ENCODE measurements at regions not wholly inside any gene's neighbourhood (a gene's known extent, or its start where the extent isn't known, plus 50 kb on each side); places are given as distances from the start of the nearest gene placed in this dataset.

DNA sequence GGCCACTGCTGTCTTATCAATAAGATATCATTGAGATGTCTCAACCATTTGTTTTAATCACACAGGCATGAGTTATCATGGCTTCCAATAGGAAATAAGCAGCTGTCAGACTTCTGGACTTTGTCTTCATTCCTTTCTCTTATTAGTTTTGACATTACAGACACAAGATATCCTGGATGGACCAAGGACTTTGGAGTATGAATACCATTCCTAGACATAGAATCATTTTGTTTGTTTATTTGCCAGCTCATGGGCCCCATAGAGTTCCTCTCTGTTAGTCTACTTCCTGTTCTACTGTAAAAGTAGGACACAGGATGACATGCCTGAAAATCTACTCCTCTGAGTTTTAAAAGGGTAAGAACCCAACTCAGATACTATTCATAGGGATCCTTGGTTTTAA is 77.7 kb upstream of the KCNJ16 start:
- TF ChIP-seq, protein P1, sequence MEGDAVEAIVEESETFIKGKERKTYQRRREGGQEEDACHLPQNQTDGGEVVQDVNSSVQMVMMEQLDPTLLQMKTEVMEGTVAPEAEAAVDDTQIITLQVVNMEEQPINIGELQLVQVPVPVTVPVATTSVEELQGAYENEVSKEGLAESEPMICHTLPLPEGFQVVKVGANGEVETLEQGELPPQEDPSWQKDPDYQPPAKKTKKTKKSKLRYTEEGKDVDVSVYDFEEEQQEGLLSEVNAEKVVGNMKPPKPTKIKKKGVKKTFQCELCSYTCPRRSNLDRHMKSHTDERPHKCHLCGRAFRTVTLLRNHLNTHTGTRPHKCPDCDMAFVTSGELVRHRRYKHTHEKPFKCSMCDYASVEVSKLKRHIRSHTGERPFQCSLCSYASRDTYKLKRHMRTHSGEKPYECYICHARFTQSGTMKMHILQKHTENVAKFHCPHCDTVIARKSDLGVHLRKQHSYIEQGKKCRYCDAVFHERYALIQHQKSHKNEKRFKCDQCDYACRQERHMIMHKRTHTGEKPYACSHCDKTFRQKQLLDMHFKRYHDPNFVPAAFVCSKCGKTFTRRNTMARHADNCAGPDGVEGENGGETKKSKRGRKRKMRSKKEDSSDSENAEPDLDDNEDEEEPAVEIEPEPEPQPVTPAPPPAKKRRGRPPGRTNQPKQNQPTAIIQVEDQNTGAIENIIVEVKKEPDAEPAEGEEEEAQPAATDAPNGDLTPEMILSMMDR (conservative IDR thresholded peaks at IDR 0.05; ENCODE audit: low read depth, low read length): no peak
- DNase-seq (ENCODE audit: low read depth): no peak
- H3K4me3 ChIP-seq (ENCODE audit: low read length): no peak overlapping the region

DNA sequence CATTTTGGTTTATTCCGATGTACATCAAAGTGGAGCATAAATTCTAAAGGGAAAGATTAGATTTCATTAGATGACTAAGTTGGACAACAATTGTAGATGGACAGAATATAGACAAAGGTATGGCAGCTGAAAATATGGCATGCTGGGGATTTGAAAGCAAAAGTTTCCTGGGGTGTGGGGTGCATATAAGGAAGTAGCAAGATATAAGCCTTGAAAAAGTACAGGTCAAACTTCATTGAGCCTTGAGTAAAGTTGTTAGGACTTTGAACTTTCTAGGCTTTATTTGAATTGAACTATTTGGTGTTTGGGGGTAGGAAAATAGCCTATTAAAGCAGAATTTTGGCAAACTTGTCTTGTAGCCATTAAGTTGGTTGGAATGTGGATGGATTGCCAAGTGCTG is 75.8 kb upstream of the KCNJ16 start:
- H3K4me3 ChIP-seq (ENCODE audit: low read length): no peak overlapping the region
- TF ChIP-seq, protein P1 (conservative IDR thresholded peaks at IDR 0.05; ENCODE audit: low read depth, low read length): no peak
- DNase-seq (ENCODE audit: low read depth): peak; percentile 87

DNA sequence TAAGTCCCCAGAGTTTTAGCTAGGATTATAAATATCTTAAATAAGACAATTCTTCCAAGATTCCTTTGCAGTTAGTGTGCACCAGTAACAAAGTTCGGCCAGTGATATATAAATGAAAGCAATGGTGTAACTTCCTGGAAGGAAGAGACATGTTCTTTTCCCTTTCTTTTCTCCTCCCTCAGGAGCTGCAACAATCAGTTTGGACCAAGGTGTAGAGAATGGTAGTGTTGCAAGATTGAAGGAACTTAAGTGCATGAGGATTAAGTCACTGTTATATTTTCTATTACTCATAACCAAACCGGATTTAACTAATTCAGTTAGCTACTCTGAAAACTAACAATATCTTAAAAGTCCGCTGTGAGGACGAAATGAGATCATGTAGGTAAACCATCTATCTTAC is 68.9 kb upstream of the KCNJ16 start:
- DNase-seq (ENCODE audit: low read depth): peak; percentile 40
- TF ChIP-seq, protein P1 (conservative IDR thresholded peaks at IDR 0.05; ENCODE audit: low read depth, low read length): no peak
- no peak overlapping the region for H3K4me3 ChIP-seq (ENCODE audit: low read length)

DNA sequence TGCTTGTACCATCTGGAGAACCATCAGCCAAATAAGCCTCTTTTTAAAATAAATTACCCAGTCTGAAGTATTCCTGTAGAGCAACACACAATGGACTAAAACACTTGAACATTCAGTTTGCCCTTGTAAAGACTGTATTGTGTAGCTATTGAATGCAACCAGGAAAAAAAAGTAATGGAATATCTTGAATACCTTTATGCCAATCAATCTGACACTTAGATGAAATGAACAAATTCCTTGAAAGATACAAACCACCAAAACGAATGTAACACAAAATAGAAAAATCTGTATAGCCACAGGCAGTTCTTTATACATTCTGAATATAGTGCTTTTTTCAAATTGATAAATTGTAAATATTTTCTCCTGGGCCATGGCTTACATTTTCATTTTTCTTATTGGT is 63.3 kb upstream of the KCNJ16 start:
- no peak for DNase-seq (ENCODE audit: low read depth)
- no peak overlapping the region for H3K4me3 ChIP-seq (ENCODE audit: low read length)
- TF ChIP-seq, protein P1 (conservative IDR thresholded peaks at IDR 0.05; ENCODE audit: low read depth, low read length): no peak

DNA sequence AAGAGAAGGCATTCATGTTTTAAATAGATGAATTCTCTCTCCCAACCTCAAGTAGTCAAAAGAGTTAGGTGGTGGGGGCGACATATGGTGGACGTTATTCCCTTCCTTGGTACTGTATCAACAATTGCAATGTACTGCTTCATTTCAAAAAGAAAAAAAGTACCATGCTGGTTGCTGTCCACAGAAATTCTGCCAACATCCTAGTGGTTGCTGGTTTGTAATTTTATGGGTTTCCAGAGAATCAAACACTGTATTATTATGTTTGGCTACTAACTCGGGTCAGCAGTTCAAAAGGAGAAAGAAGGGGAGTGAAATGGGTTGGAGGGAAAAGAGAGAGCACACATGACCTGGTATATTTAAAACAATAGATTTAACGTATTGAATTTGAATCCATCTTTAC is 61.1 kb upstream of the KCNJ16 start:
- DNase-seq (ENCODE audit: low read depth): no peak
- TF ChIP-seq, protein P1 (conservative IDR thresholded peaks at IDR 0.05; ENCODE audit: low read depth, low read length): no peak
- no peak overlapping the region for H3K4me3 ChIP-seq (ENCODE audit: low read length)

DNA sequence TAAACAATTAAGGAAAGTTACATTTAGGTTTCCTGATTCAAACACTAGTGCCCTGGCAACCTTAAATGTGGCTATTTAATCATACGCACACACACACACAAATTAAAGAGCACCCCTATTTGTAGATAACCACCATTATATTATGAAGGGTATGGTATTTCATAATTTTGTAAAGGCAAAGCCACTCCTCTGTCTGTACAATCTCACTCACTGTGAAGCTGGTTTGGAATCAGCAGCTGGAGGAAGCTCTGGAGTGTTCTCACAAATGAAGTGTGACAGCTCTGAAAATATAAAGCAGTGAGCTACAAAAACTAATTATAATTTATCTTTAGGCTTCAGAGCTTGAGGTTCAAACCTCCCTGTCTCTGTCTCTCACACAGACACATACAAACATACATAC is 57.9 kb upstream of the KCNJ16 start:
- TF ChIP-seq, protein P1 (conservative IDR thresholded peaks at IDR 0.05; ENCODE audit: low read depth, low read length): no peak
- no peak for DNase-seq (ENCODE audit: low read depth)
- H3K4me3 ChIP-seq (ENCODE audit: low read length): no peak overlapping the region

DNA sequence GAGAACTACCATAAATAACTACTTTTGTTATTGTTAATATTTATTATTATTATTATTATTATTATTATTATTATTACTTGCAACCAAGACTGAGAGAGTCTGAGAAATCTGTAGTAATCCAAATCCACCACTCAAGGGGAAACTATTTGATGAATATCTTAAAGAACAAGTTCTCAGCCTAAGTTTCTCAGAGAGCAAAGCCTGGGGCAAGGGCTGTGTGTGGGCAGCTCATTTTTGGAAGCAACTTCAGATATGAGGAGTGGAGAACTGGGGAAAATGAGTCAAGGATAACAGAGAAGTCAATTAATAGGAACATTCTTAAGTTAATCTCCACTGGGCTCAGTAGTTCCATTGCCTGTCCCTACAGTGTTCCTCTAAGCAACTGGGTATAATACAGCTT is 57.1 kb upstream of the KCNJ16 start:
- TF ChIP-seq, protein P1 (conservative IDR thresholded peaks at IDR 0.05; ENCODE audit: low read depth, low read length): no peak
- no peak overlapping the region for H3K4me3 ChIP-seq (ENCODE audit: low read length)
- no peak for DNase-seq (ENCODE audit: low read depth)

Measured in retinal pigment epithelial cell (primary cell).